SKM-1 (cell line): ENCODE measurements at regions not wholly inside any gene's neighbourhood (a gene's known extent, or its start where the extent isn't known, plus 50 kb on each side); places are given as distances from the start of the nearest gene placed in this dataset.
A peak's percentile ranks its signal among the peaks of the same experiment; 100 is the strongest.

Experiments used
- DNase-seq: peaks from one replicate; lab custom pipeline; 2025; ENCODE audit not compliant: unreplicated experiment; lab: John Stamatoyannopoulos, UW

DNA sequence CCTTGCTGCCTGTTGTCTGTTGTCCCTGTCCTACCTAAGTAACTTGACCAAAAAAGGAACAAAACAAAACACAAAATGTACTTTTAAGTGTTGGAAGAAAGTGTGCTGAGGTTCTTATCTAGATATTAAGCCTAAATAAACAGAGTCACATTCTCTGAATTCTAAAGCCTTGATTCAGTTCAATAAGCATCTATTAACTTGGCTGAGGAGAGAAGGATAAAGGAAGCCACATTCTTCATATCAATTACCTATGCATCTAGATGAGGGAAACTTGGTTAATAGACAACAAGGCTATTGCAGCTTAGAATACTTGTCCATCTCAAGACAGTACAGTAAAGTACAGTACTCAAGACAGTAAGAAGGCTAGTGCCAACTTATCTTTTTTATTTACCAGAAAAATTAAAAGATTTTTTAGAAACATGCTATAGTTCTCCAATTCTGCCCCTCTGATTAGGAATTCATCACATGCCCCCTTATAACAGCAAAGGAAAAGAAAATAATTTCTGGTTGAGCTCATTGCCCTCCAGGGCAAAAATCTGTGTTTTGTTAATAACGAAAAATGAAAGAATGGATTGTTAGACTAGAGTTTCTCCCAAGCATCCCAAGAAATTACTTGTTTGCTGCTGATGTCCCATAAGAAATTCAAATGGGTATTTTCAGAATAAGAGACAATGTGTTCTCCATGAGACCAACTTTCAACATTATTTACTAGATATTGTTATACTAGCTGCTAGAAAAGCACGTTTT is 546.5 kb upstream of the SEMA3D start:
- DNase-seq = no peak

DNA sequence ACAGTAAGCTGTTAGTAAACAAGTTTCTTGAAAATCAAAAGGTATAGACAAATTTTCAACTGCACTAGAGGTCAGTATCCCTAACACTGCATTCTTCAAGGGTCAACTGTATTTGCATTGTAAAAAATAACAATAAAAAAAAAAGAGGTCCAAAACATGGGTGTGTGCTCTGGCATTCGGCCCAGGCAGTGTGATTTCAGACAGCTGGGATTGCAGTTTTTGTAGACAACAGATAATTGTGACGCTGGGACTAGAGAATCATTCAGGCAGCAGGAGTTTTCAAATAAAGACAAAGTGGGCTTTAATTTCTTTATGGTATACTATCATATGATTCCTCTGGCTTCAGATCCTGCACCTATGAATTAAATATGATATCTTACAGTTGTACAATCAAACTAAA is 543.2 kb upstream of the SEMA3D start:
- DNase-seq = no peak

DNA sequence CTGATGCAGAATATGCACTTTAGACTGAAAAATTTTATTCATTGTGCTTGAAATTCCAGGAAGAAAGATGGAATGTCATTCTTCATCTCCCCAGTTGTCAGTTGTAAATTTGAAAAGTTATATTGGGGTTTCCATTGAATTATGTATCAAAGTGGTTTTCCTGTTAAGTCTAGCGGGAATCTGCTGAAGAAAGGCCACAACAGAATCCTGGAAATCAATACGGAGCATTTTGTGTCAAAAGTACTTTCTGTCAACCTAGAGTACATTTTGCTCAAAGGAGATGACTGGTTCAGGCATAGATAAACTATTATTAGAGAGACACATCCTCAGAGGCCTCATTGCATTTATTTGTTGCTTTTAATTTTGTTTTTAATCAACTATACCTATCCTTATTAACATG is 538.2 kb upstream of the SEMA3D start:
- DNase-seq = no peak

DNA sequence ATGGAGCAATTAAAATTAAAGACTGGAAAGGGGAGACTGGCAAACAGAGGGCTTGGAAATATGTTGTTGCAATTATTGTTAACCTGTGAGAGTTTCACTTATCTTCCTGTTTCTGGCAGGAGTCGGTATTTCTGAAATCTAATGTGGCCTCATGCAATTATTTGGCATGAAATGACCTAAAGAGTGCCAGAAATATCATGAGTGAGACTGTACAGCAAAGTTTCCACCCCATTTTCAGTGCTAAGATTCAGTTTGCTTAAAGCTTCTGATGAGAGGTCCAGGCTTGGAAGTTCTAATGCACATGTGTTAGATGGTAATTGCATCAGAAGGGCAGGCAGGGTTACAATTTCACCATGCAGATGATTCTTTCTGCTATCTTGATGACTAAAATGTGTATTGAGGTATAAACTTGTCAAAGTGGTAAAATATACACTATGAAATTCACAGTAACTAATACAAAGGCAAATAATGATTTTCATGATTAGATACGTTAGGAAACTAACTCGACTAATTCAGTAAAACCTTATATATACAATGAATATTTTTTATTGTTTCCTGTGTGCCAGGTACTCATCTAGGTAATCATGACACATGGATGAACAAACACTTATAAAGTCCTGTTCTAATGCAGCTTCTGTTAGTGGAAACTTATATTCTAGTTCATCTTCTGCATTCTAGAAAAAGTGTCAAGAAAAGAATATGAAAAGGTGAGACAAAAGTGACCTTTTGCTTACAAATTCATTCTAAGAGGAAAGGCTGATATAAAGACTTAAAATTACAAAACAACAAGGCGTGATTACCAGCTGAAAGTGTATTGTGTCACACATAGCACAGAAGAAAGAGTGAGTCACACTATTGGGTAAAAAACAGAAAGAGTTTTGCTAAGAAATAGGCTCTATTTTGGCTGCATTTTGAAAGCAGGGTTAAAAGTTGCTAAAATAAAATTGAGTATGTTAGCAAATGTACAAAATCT is 533.4 kb upstream of the SEMA3D start:
- DNase-seq = peak; percentile 53

DNA sequence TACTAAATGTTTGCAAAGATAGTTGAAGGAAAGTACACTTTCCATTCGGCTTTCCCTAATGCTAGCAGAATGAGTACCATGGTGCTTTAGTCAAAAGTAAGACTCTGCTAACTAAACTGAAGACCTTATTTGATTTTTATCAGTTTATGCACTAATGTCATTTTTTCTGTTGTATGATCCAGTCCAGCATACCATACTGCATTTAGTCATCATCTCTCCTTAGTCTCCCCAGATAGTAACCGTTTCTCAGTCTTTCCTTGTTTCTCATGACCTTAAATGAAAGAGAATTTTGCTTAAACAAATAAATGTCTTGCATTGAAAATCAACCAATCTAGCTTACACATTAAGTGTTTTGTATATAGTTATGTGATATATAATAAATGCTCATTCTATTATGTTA is 529.5 kb upstream of the SEMA3D start:
- DNase-seq = no peak

DNA sequence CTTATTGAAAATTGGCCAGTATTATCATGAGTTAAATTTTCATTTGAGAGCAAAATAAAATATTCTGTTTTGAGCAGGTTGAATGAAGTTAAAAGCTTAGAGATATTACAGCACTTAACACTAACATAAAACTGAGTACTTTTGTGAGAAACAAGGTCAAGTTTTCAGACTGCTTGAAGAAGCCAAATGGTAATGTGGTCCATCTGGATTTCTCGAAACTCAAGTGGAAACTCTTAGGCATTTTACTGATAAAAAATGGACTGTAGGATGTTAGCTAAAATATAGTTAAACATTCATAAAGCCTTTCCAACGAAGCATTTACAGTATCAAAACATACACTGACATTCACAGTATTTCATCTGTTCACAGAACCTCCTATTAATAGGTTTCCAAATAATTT is 528.1 kb upstream of the SEMA3D start:
- DNase-seq = no peak

DNA sequence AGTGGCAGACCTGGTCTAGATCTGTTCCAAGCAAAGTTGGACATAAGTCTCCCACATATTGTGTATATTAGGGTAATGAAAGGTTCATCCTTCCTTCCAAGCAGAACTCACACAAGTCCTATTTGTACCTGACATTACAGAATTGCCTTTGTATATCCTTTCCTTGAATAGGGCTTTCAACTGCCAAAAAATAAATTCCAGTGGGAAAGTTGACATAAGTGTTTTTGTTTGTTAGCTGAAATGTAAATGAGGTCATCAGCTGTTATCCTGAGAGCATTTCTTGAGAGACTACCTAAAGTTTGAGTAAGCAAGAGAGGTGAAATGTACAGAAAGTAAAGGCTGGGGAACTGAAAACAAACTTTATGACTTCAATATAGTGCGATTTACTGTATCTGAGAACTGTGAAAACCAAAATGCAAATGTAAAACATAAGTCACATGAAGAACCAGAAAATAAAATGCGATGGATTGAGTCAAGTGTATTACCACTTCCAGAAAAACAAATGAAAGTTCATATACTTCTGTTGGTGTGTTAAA is 527.3 kb upstream of the SEMA3D start:
- DNase-seq = no peak

DNA sequence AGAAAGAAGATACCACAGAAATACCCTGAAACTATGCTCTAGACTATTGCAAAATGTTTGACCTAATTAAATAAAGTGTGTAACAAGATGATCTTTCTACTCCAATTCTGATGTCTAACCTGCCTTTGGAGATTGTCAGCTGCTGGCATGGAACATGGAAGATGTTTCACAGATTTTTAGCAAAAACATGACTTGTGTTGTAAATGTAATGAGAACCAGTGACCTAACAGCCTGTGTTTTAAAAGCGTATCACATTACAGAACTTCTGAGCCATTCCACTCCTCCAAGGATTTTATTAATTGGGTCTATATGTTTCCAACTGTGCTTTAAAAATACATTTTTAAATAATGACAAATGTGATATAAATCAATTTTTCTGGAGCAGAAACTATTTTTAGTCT is 526.3 kb upstream of the SEMA3D start:
- no peak for DNase-seq

DNA sequence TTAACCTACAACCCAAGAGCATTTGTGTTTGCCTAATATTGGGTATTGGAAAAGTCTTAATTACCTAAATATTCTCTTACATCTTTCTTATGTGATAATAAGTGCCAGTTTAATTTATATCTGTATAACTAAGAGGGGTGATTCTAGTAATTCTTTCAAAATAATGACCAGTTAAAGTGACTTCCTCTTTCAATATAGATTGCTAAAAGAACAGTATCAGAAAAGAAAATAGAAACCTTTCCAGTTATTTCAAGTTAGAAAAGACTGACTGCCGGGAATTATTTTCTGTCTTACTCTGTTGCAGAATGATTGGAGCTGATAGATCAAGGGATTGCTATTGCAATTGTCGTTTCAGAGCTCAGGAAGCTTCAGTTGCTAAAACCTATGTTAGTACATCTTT is 525.0 kb upstream of the SEMA3D start:
- DNase-seq = no peak

DNA sequence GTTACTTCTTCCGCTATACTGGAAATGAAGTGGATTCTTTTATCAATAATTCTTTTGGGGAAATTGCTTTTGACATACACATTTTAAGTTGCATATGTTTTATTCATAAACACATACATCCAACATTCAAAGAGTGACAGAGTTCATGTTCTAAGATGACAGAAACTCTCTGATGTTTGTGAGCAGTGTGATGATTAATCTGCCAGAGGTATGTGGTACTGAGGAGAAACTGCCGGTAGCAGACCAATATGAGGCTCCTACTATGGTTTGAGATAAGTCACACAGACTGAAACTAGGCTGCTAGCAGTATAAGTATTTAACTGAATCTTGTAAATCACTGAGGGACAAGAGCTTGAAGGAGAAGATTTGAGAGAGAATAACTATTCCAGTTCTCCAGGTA is 524.1 kb upstream of the SEMA3D start:
- DNase-seq = no peak

DNA sequence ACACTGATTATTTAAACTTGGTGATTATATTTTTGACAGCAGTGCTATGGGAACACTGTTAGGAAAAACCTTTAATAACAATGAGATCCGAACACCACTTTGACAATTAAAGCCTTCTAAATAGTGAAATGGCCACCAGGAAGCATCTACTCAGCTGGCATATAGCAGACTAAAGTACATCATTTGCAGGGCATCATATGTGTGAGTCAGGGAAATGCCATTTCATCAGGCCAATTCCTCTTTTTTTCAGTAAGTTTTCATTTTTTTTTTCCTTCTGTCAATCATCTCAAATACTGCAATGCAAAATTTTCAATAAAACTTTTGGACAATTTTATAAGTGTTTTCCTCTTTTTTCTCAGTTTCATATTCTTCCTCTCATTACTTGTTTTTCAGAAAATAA is 521.4 kb upstream of the SEMA3D start:
- no peak for DNase-seq

DNA sequence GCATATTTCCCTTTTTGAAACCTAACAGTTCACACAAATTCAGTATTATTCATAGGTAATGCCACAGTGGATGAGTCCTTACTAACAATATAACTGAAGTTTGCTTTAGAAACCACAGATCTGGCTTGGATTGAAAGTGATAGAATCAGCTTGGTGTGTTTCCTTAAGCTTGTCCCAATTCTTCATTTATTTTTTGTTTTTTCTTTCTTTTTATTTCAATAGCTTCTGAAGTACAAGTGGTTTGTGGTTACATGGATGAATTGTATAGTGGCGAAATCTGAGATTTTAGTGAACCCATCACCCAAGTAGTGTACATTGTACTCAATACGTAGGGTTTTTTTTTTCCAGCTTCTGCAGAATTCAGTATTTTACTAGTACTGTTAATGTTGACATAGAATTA is 518.2 kb upstream of the SEMA3D start:
- DNase-seq = no peak

DNA sequence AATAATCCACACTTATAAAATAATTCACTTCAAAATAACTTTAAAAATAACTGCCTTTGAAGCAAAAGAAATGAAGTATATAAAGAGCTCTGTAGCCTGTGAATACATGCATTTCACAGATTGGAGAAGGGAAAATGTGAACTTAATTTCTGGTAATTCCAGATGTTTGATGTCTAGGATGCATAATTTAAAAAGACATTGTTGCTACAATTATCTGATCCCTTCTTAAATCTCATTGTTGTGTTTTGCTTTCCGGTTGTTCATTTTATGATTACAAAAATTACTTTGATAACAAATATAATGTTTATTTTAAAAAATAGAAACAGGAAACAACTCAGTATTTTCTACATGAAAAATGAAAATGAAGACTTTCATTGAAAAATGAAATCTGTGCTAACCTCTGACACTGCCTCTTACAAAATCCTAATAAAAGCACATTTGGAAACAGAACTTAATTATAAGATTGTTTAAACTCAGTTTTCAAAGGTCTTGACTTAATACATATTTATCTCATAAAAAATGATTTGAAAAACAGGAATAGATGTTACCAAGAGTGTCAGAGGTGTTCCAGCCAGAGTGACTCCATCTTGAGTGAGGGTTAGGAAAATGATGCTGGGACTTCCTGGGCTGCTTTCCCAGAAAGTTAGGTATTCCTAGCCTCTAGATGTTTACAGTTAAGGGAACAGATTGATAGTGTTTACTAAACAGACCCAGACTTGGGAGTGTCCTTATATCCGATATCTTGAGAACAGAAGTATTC is 516.6 kb upstream of the SEMA3D start:
- no peak for DNase-seq

DNA sequence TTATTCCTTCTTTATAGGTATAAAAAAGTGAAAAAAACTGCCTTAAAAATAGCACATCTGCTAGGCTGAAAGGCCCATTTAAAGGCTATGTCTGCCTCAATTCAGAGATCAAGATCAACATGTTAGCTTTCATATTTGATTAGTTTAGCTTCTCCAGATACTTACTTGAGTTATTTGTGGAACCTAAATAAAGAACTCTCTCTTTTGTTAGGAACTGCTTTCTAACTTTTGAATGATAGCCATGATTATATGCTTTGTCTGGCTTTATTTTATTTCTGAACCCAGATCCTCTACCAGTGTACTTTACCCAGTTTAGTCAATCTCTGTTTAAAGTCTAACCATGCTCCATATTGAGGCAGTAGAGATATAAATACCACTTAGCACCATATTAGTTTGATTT is 515.5 kb upstream of the SEMA3D start:
- no peak for DNase-seq

DNA sequence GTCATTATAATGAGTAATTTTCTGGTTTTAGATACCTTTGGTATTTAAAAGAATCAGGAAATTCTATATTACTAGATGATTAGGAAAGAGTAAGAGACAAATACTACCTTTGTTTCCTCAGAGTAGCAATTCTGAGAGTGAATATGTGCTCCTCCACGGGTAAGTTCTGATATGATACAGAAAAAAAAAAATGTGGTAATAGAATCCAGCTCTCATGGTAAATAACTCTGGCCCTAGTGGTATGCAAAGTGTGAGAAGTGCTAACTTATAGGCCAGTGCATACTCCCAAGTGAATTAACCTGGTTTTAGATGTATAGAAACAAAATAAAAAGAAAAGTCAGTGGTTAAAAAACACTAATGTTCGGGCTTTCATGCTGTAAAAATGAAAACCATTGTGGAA is 512.6 kb upstream of the SEMA3D start:
- no peak for DNase-seq

DNA sequence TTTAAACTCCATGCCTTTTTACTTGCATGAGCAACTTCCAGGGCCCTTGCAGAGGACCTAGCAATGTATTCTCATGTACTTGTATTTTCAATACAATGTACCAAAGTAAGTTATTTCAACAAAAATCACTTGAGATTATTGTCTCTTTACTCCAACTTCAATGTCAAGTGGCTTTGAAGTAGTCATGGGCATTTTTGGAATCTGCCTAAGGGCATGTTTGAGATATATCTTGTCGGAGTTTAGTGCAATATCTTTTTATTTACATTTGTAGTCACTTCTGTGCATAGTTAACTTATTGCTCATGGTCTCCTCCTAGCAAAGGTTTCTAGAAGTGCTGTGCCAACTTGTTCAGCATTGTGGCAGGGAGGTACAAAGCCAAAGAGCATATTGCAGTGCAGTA is 508.7 kb upstream of the SEMA3D start:
- DNase-seq = no peak

DNA sequence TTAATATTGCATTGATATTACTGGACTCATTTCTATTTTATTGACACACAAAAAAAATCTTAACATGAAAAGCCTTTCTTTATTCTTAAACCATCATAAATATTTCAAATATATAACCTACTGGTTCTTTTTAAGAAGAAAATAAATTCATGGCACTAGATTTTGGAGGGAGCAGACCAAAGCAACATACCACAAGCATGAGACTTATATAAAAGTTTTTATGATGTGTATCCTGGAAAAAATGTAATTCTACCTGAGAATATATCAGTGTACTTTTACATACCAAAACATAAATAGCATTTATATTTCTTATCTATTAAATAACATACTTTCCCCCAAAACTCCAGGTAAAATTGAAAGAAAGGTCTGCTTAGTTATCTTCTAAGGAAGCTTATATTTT is 508.2 kb upstream of the SEMA3D start:
- no peak for DNase-seq

DNA sequence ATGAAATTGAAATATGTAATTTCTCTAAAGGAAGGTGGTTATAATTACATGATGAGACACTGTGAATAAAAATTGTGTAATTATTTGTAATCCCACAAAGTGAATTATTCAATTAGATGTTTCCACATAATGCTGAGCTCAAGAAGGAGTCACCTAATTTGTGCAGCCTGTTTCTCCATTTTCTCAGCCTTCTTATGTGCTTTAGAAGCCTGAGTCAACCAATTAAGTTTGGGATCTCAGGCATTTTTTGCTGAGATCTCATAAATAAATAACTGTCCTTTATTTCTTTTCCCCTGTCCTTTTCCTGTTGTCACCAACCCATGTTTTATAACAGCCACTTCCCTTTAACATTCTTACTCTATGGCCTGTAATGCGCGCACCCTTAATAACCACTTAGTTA is 506.5 kb upstream of the SEMA3D start:
- no peak for DNase-seq

DNA sequence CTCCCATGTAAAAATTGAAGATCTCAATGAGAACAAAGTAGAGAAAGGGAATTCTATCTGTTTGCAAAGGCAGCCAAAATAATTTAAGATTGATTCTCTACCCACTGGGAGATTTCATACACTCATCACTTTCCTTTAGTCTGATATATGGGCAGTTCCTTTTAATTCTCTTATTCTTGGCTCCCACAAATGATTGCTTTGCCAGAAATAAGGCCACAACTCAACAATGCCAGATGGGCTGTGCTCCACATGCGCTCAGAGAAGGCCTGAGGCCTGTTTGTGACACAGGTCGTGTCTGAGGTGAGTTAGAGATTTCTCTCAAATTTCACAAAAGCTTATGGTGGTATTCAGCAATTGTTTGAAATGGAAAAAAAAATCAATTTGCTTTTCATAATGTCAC is 501.9 kb upstream of the SEMA3D start:
- DNase-seq = no peak

DNA sequence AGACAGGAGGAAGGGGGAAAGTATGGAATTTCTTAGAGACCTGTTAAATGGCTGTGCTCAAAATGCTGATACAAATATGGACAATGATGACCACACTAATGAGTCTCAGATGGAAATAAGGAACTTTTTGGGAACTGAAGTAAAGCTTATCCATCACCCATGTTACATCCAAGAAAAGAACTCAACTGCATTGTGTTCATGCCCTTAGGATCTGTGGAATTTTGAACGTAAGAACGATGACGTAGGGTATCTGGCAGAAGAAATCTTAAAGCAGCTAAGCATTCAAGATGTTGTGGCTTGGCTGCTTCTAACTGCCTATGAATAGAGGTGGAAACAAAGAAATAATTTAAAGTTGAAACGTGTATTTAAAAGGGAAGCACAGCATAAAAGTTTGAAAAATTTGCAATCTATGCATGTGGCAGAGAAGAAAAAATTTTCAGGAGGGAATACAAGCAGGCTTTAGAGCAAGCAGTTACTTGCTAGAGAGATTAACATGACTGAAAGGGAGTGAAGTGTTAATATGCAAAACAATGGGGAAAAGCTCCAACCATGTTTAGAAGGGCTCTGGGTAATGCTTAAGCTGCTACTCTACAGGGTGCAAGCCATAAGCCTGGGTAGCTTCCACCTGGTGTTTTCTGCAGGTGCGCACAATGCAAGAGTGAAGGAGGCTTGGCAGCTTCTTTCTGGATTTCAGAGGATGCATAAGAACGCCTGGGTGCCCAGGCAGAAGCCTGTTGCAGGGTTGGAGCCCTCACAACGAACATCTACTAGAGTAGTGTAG is 499.7 kb upstream of the SEMA3D start:
- no peak for DNase-seq

DNA sequence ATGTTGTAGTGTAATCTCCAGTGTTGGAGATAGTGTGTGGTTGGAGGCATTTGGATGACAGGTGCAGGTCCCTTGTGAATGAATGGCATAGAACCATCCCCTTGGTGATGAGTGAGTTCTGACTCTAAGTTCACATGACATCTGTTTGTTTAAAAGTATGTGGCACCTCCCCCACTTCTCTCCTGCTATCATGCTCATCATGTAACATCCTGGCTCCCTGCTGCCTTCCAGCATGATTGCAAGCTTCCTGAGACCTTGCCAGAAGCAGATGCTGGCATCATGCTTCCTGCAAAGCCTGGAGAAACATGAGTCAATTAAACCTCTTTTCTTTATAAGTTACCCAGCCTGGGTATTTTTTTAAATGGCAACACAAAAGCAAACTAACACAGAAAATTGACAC is 499.0 kb upstream of the SEMA3D start:
- no peak for DNase-seq
